CD8-positive, alpha-beta memory T cell (primary cell): ENCODE measurements at regions not wholly inside any gene's neighbourhood (a gene's known extent, or its start where the extent isn't known, plus 50 kb on each side); places are given as distances from the start of the nearest gene placed in this dataset.
A peak's percentile ranks its signal among the peaks of the same experiment; 100 is the strongest.

ENCODE experiments used
- CTCF ChIA-PET: fragments of 350-600 bp; sonication (Branson Sonifier 250); formaldehyde crosslinking; loops from one replicate; lab custom pipeline; 2021; ENCODE audit warnings: antibody characterized with exemption; lab: Charles Lee
- POLR2A ChIA-PET: fragments of 350-600 bp; sonication (Branson Sonifier 250); formaldehyde crosslinking; loops from one replicate; lab custom pipeline; 2021; ENCODE audit warnings: antibody characterized with exemption; lab: Charles Lee
- DNase-seq, 5 donors: peaks; one replicate each; pipeline versions ENCODE4 v3.0.0 to v3.0.0-alpha.2; 2020 to 2022; ENCODE audit warnings: mixed read lengths in 1 of 5
- H3K27ac ChIP-seq: one replicate; pipeline ENCODE4 v1.7.0; 2013; ENCODE audit warnings: low read depth, mild to moderate bottlenecking, low read length, moderate library complexity
- H3K27me3 ChIP-seq: 2 replicates; pipeline ENCODE4 v1.7.0; 2013; ENCODE audit warnings: low read length, mild to moderate bottlenecking; ENCODE audit not compliant: insufficient read depth, poor library complexity, severe bottlenecking
- H3K36me3 ChIP-seq: 2 replicates; pipeline ENCODE4 v1.7.0; 2013; ENCODE audit warnings: mild to moderate bottlenecking, low read length, moderate library complexity; ENCODE audit not compliant: insufficient read depth
- H3K4me1 ChIP-seq: 2 replicates; pipeline ENCODE4 v1.7.0; 2013; ENCODE audit warnings: mild to moderate bottlenecking, low read length, moderate library complexity; ENCODE audit not compliant: insufficient read depth
- H3K4me3 ChIP-seq: 2 replicates; pipeline ENCODE4 v1.7.0; 2013; ENCODE audit warnings: mild to moderate bottlenecking, low read length
- H3K9me3 ChIP-seq: 2 replicates; pipeline ENCODE4 v1.7.0; 2013; ENCODE audit warnings: mild to moderate bottlenecking, low read length
- H3K27ac Mint-ChIP-seq, 8 donors: one replicate each; pipeline ENCODE4 v1.8.0; 2020 to 2021; ENCODE audit warnings: mixed read lengths in 8 of 8, mild to moderate bottlenecking in 6 of 8, inconsistent platforms in 3 of 8, moderate library complexity in 3 of 8
- H3K27me3 Mint-ChIP-seq, 2 donors: one replicate each; pipeline ENCODE4 v1.8.0; 2020 to 2021; ENCODE audit warnings: mixed read lengths in 2 of 2, mild to moderate bottlenecking in 1 of 2, moderate library complexity in 1 of 2
- H3K36me3 Mint-ChIP-seq, 3 donors: one replicate each; pipeline ENCODE4 v1.8.0; 2020 to 2021; ENCODE audit warnings: mixed read lengths in 3 of 3, inconsistent platforms in 1 of 3, mild to moderate bottlenecking in 1 of 3
- H3K4me1 Mint-ChIP-seq, 3 donors: one replicate each; pipeline ENCODE4 v1.8.0; 2020 to 2021; ENCODE audit warnings: mixed read lengths in 3 of 3, inconsistent platforms in 1 of 3, mild to moderate bottlenecking in 1 of 3
- H3K4me3 Mint-ChIP-seq, 7 donors: one replicate each; pipeline ENCODE4 v1.8.0; 2020 to 2021; ENCODE audit warnings: mixed read lengths in 7 of 7, mild to moderate bottlenecking in 6 of 7, moderate library complexity in 4 of 7, inconsistent platforms in 2 of 7
- H3K9me3 Mint-ChIP-seq, 5 donors: one replicate each; pipeline ENCODE4 v1.8.0; 2020 to 2022; ENCODE audit warnings: mixed read lengths in 5 of 5, mild to moderate bottlenecking in 3 of 5, moderate library complexity in 2 of 5, inconsistent platforms in 1 of 5

DNA sequence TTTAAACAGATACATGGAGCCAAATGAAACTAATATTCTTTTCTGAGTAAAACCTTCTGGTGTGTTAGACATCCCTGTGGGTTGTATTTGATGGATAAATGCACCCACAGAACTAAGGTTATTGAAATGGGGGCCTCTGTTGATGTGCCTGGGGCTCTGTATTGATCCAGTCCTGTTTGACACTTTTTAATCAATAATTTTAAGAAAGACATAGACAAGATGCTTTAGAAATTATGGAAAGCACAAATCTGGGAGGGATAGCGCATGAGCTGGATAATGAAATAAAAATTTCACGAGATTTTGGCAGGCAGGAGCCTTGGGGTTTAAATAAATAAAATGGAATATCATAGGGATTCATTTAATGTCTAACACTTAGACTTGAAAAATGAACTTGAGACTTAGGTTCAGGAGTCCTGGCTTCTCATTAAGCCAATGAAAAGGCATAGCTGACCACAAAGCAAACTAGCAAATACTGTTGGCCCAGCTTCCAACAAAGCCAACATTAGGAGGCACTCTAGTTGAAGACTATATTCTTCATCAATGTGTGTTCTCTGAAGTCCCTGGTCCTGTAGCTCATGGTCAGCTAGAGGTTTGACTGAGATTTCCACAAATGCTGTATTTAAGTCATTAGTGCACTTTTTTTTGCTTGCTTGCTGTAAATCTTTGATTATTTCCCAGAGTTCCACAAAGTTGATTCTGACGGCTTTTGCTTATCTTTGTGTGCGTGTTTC, 64.2 kb upstream of the SH3RF3 start:
- Histone ChIP-seq H3K9me3 (no peaks in the 10 kb centered on the region), H3K4me1 (peaks cover 13% of the 10 kb centered on the region), H3K27ac (no peak overlapping the region), H3K27me3 (no peaks in the 10 kb centered on the region), H3K36me3 (no peaks in the 10 kb centered on the region), H3K4me3 (no peak overlapping the region)
- peak overlapping the region in 1 of 8 donors; percentile 2 for H3K27ac Mint-ChIP-seq
- H3K36me3 Mint-ChIP-seq = no peaks in the 10 kb centered on the region
- DNase-seq = no peak
- no peaks in the 10 kb centered on the region for H3K9me3 Mint-ChIP-seq
- CTCF ChIA-PET = interaction anchor here (1.1 kb wide), 1 partner anchor 33 kb away, joined by 3 read pairs; no protein-coding TSS in a partner anchor
- H3K4me1 Mint-ChIP-seq = peaks cover 2 to 10% (median 9%) of the 10 kb centered on the region in 3 donors
- no peak overlapping the region for H3K4me3 Mint-ChIP-seq
- POLR2A ChIA-PET = interaction anchor here (0.6 kb wide), 1 partner anchor 89 kb away, joined by 3 read pairs; no protein-coding TSS in a partner anchor
- H3K27me3 Mint-ChIP-seq = peaks cover 0 to 12% of the 10 kb centered on the region in 2 donors

DNA sequence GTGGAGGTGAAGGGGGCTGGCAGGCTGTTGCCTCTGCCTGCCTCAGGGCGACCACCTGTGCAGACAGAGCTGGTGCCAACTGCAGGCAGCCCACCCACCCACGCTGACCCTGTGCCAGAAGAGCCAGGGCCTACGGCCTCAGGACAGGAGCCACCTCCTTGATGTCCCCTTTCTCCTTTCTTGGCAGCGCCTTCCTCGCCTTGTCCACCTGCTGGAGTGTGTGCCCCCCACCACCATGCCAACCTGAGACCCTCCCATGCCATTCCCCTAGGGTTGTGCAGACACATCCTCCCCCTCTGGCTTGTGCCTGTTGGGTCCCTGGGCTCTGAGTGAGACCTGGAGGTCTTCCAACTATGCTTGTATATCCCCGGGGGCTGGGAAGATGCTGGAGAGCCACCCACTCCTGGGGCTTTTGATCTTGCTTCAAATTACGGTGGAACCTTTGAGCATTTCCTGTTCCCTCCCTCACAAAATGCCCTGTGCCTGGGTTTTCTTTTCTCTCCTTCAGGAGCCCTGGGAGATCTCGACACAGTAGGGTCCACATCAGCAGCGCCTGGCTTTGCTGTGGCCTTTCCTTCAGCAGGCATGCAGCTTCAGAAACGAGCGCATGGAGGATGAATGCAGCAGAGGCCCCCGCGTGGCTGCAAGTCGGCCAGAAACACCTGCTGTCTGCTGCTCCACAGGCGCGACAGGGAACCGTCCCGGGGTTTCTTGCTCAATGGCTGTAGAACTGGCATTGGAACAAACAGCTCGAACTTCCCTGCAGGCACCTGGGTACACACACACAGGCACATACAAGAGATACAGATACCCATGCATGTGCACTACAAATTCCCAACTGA, 65.9 kb upstream of the SH3RF3 start:
- Mint-ChIP-seq H3K9me3 (no peaks in the 10 kb centered on the region), H3K36me3 (no peaks in the 10 kb centered on the region), H3K4me3 (no peak overlapping the region), H3K4me1 (peaks cover 2 to 10% (median 9%) of the 10 kb centered on the region in 3 donors), H3K27ac (no peak overlapping the region), H3K27me3 (peaks cover 0 to 12% of the 10 kb centered on the region in 2 donors)
- H3K27ac ChIP-seq = no peak overlapping the region
- H3K36me3 ChIP-seq = no peaks in the 10 kb centered on the region
- DNase-seq = peak in 1 of 5 donors; percentile 40
- CTCF ChIA-PET = no interaction called here
- no peaks in the 10 kb centered on the region for H3K27me3 ChIP-seq
- POLR2A ChIA-PET = no interaction called here
- no peaks in the 10 kb centered on the region for H3K9me3 ChIP-seq
- H3K4me1 ChIP-seq = peaks cover 14% of the 10 kb centered on the region
- no peak overlapping the region for H3K4me3 ChIP-seq

DNA sequence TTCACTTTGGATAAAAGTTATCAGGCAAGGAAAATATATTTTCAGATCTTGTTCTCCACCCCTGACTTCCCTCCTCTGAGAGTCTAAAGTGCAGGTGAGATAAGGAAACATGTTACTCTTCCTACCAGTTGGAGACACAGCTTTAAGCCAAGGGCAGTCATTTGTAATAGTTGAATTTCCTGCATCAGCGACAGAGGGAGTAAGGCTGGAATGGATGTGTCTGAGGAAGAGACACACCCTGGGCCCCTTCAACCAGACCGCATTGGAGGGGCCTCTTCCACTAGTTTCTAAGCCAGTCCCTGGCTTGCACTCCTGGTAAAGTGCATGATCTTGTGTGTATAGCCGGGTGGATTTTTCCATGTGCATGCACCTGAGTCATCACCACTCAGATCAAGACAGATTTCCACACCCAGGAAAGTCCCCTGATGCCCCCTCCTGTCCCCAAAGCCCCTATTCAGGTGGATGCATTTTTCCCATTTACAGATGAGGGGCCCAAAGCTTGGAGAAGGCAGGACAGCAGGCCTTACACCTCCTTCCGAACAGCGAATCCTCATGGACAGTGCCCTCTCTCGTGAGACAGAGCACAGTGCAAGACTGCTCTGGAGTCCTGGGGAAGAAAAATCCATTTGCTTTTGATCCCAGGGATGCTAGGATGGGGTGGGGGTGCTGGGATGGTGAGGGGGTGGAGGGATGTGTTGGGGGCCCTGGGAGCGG, 66.7 kb upstream of the SH3RF3 start:
- H3K27ac ChIP-seq = no peak overlapping the region
- H3K4me3 Mint-ChIP-seq = no peak overlapping the region
- POLR2A ChIA-PET = no interaction called here
- no peaks in the 10 kb centered on the region for H3K9me3 Mint-ChIP-seq
- no peak overlapping the region for H3K4me3 ChIP-seq
- CTCF ChIA-PET = no interaction called here
- H3K27me3 Mint-ChIP-seq = peaks cover 0 to 5% of the 10 kb centered on the region in 2 donors
- H3K36me3 Mint-ChIP-seq = no peaks in the 10 kb centered on the region
- peaks cover 14% of the 10 kb centered on the region for H3K4me1 ChIP-seq
- H3K27ac Mint-ChIP-seq = no peak overlapping the region
- H3K27me3 ChIP-seq = no peaks in the 10 kb centered on the region
- no peaks in the 10 kb centered on the region for H3K9me3 ChIP-seq
- H3K36me3 ChIP-seq = no peaks in the 10 kb centered on the region
- peaks cover 2 to 10% (median 9%) of the 10 kb centered on the region in 3 donors for H3K4me1 Mint-ChIP-seq
- peak in 1 of 5 donors; percentile 27 for DNase-seq

DNA sequence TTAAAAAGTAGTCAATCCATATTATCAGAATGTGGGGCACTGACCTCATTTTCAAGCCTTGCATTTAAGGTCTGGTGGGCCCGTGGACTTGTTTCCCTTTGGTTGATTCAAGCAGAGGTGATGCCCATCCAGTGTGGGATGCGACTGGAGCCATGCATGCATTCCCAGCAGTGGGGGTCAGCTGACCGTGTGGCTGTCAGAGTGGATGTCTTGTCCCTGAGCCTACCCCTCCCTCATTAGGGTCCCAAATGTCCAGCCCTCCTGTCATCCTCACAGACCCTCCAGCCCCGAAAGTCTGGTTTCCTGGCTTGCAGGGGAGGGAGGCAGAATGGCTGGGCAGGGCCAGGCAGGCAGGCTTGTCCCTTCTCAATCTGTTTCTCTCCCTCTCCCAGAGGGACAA, 67.3 kb upstream of the SH3RF3 start:
- H3K4me3 Mint-ChIP-seq = no peak overlapping the region
- no peaks in the 10 kb centered on the region for H3K36me3 ChIP-seq
- peak in 1 of 5 donors; percentile 38 for DNase-seq
- H3K9me3 ChIP-seq = no peaks in the 10 kb centered on the region
- H3K27ac ChIP-seq = no peak overlapping the region
- no peak overlapping the region for H3K27ac Mint-ChIP-seq
- H3K4me1 Mint-ChIP-seq = peaks cover 2 to 10% (median 9%) of the 10 kb centered on the region in 3 donors
- H3K36me3 Mint-ChIP-seq = no peaks in the 10 kb centered on the region
- ChIA-PET CTCF (no interaction called here), POLR2A (no interaction called here)
- H3K27me3 ChIP-seq = no peaks in the 10 kb centered on the region
- no peaks in the 10 kb centered on the region for H3K9me3 Mint-ChIP-seq
- peaks cover 14% of the 10 kb centered on the region for H3K4me1 ChIP-seq
- peaks cover 0 to 5% of the 10 kb centered on the region in 2 donors for H3K27me3 Mint-ChIP-seq
- H3K4me3 ChIP-seq = no peak overlapping the region

GRCh38 chr2:109060496-109060895, 68.5 kb upstream of the SH3RF3 start:
- peaks cover 2 to 10% (median 9%) of the 10 kb centered on the region in 3 donors for H3K4me1 Mint-ChIP-seq
- H3K9me3 ChIP-seq = no peaks in the 10 kb centered on the region
- H3K9me3 Mint-ChIP-seq = no peaks in the 10 kb centered on the region
- peak overlapping the region in 2 of 8 donors; percentile 30 to 38 for H3K27ac Mint-ChIP-seq
- H3K4me3 ChIP-seq = no peak overlapping the region
- H3K36me3 Mint-ChIP-seq = no peaks in the 10 kb centered on the region
- DNase-seq = no peak
- ChIA-PET POLR2A (interaction anchor here (0.7 kb wide), 1 partner anchor 29 kb away, joined by 3 read pairs; no protein-coding TSS in a partner anchor), CTCF (no interaction called here)
- H3K4me3 Mint-ChIP-seq = no peak overlapping the region
- no peak overlapping the region for H3K27ac ChIP-seq
- H3K27me3 ChIP-seq = no peaks in the 10 kb centered on the region
- H3K27me3 Mint-ChIP-seq = peaks cover 4 to 5% of the 10 kb centered on the region in 2 donors
- no peaks in the 10 kb centered on the region for H3K36me3 ChIP-seq
- peaks cover 14% of the 10 kb centered on the region for H3K4me1 ChIP-seq

DNA sequence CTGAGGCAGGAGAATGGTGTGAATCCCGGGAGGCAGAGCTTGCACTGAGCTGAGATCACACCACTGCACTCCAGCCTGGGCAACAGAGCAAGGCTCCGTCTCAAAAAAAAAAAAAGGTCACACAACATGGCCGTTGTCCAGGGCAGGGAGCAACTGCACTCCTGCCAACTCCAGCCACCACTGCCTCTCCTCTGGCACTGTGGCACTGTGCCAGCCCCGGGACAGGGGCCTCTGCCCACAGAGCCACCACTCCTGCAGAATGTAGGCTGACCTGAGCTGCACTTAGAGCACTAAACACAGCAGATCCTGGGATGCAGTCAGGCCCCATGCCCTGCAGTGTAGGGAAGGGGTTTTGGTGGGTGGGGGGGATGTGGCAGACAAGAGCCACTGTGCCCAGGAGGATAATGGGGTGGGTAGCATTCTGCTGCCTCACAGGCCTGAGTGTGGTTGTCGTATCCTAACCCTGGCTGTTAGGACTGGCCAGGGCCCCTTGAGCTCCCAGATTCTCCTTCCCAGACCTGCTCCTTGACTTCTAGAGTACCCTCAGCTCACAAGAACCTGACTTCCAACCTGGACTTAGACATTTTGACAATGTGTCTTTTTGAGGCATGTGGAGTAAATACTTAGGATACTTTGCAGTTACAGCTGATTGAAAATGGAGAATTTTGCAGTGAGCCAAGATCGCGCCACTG, 69.4 kb upstream of the SH3RF3 start:
- no peak for DNase-seq
- Histone ChIP-seq H3K4me1 (peaks cover 14% of the 10 kb centered on the region), H3K36me3 (no peaks in the 10 kb centered on the region), H3K4me3 (no peak overlapping the region), H3K27me3 (no peaks in the 10 kb centered on the region), H3K9me3 (no peaks in the 10 kb centered on the region), H3K27ac (no peak overlapping the region)
- Mint-ChIP-seq H3K4me1 (peaks cover 2 to 10% (median 9%) of the 10 kb centered on the region in 3 donors), H3K36me3 (no peaks in the 10 kb centered on the region), H3K27me3 (peaks cover 4 to 5% of the 10 kb centered on the region in 2 donors), H3K4me3 (no peak overlapping the region), H3K27ac (peak overlapping the region in 1 of 8 donors; percentile 50), H3K9me3 (no peaks in the 10 kb centered on the region)
- ChIA-PET POLR2A (no interaction called here), CTCF (interaction anchor here (0.8 kb wide), 1 partner anchor 8 kb away, joined by 4 read pairs; no protein-coding TSS in a partner anchor)

GRCh38 chr2:109058802-109059201, 69.8 kb upstream of the EDAR start:
- Mint-ChIP-seq H3K36me3 (no peaks in the 10 kb centered on the region), H3K27me3 (peaks cover 3 to 4% of the 10 kb centered on the region in 2 donors), H3K4me3 (no peak overlapping the region), H3K27ac (no peak overlapping the region), H3K4me1 (peaks cover 2 to 10% (median 7%) of the 10 kb centered on the region in 3 donors), H3K9me3 (no peaks in the 10 kb centered on the region)
- DNase-seq = no peak
- Histone ChIP-seq H3K4me1 (peaks cover 14% of the 10 kb centered on the region), H3K4me3 (no peak overlapping the region), H3K9me3 (no peaks in the 10 kb centered on the region), H3K36me3 (no peaks in the 10 kb centered on the region), H3K27ac (no peak overlapping the region), H3K27me3 (no peaks in the 10 kb centered on the region)
- ChIA-PET CTCF (interaction anchor here (0.8 kb wide), 1 partner anchor 9 kb away, joined by 4 read pairs; no protein-coding TSS in a partner anchor), POLR2A (interaction anchor here (0.9 kb wide), 1 partner anchor 39 kb away, joined by 3 read pairs; no protein-coding TSS in a partner anchor)
